ENCODE measurements at regions not wholly inside any gene's neighbourhood (a gene's known extent, or its start where the extent isn't known, plus 50 kb on each side); places are given as distances from the start of the nearest gene placed in this dataset.

DNA sequence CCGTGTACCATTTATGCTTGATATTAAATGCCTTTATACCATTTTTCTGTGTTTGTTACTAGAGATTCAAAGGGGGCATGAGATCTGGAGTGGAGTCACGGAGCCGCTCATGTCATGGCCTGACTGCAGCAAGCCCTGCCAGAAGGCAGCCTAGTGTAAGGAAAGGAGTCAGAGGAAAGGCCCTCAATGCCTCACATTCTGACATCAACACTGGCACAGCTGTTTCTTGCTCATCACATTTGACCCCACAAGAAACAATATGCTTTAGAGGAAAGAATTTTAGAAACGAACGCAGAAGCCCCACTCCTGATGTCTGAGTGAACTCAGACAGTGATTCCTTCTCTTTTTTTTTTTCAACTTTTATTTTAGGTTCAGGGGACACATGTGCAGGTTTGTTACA is 322.4 kb upstream of the CPEB2 start:
- Histone ChIP-seq H3K4me3 (no peak overlapping the region), H3K27ac (no peak overlapping the region), H3K4me1 (ENCODE audit: control insufficient read depth in 1 of 2, low read depth in 2 of 2) (no peaks in the 10 kb centered on the region), H3K9me3 (no peaks in the 10 kb centered on the region), H3K27me3 (replicated peaks; ENCODE audit: insufficient read depth) (no peaks in the 10 kb centered on the region), H3K36me3 (no peaks in the 10 kb centered on the region)
- ATAC-seq (ENCODE audit: insufficient number of reproducible peaks, low FRiP score, low read depth) (no peak), DNase-seq (ENCODE audit: low spot score) (no peak)
- no peak for TF ChIP-seq CTCF (IDR thresholded peaks at IDR 0.05)

- DNase-seq (ENCODE audit: low spot score): no peak
- H3K4me3 ChIP-seq: no peak overlapping the region
- H3K9me3 ChIP-seq: no peaks in the 10 kb centered on the region
- ATAC-seq (ENCODE audit: insufficient number of reproducible peaks, low FRiP score, low read depth): no peak
- no peak for TF ChIP-seq CTCF (IDR thresholded peaks at IDR 0.05)
- H3K4me1 ChIP-seq (ENCODE audit: control insufficient read depth in 1 of 2, low read depth in 2 of 2): no peaks in the 10 kb centered on the region
- no peaks in the 10 kb centered on the region for H3K36me3 ChIP-seq
- H3K27me3 ChIP-seq (replicated peaks; ENCODE audit: insufficient read depth): no peaks in the 10 kb centered on the region
- H3K27ac ChIP-seq: no peak overlapping the region
Observed at GRCh38 chr4:14681330-14681729, 321.0 kb upstream of the CPEB2 start.

- no peak for ATAC-seq (ENCODE audit: insufficient number of reproducible peaks, low FRiP score, low read depth)
Observed at GRCh38 chr4:14693728-14694127, 308.6 kb upstream of the CPEB2 start.

DNA sequence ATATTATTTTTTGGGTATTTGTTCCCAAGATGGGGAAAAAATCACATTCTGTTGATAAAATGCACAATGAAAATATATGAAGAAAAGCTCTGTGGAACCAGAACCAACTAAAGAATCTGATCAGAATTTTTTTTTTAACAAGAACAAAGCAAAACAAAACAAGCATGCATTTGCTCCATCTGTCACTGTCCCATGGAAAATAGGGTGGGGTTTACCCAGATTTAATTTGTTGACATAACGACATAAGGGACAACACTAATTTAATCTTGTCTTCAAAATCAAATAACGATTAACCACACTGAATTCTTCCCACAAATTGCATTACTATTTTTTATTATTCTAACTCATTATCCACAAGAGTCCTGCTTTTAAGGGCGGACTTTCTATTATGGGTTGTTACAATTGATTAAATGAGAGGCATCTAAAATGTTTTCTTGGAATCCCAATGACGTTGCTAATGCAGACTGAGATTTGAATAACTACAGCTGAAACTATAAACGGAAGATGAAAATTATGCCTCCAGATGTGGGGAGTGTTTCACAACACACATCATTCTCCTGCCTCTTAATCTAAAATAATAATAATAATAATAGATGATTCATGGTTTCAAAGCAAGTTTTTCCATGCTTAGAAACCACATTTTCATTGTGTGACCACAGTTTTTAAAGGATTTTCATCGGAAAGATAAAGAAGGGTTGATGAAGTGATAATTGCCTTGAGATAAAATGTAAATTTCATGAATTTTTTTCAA is 307.0 kb upstream of the CPEB2 start:
- TF ChIP-seq CTCF (IDR thresholded peaks at IDR 0.05): no peak
- no peaks in the 10 kb centered on the region for H3K4me1 ChIP-seq (ENCODE audit: control insufficient read depth in 1 of 2, low read depth in 2 of 2)
- no peak overlapping the region for H3K4me3 ChIP-seq
- ATAC-seq (ENCODE audit: insufficient number of reproducible peaks, low FRiP score, low read depth): no peak
- DNase-seq (ENCODE audit: low spot score): no peak
- H3K27ac ChIP-seq: no peak overlapping the region
- H3K9me3 ChIP-seq: no peaks in the 10 kb centered on the region
- H3K36me3 ChIP-seq: no peaks in the 10 kb centered on the region
- no peaks in the 10 kb centered on the region for H3K27me3 ChIP-seq (replicated peaks; ENCODE audit: insufficient read depth)

More at GRCh38 chr4:14693728-14694127, 308.6 kb upstream of the CPEB2 start:
- Histone ChIP-seq H3K4me1 (ENCODE audit: control insufficient read depth in 1 of 2, low read depth in 2 of 2) (no peaks in the 10 kb centered on the region), H3K27me3 (replicated peaks; ENCODE audit: insufficient read depth) (no peaks in the 10 kb centered on the region), H3K27ac (no peak overlapping the region), H3K4me3 (no peak overlapping the region), H3K9me3 (no peaks in the 10 kb centered on the region), H3K36me3 (no peaks in the 10 kb centered on the region)
- no peak for DNase-seq (ENCODE audit: low spot score)
- no peak for TF ChIP-seq CTCF (IDR thresholded peaks at IDR 0.05)

DNA sequence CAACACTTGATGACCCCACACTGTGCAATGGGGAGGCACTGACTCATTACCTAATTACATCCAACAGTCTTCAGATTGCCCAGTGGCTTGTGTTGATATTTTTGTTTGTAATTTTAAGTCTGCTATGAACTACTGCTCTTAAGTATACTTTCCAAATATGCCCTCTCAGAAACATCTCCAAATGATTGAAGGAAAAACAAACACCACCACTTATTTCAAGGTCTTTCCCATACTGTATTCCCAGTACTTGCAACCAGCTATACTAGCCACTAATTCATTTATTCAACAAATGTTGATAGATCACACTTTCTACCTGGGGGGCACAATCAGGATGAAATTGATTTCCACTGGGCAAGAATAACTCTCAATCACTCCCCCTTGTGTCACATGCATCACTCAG is 302.2 kb upstream of the CPEB2 start:
- ATAC-seq (ENCODE audit: insufficient number of reproducible peaks, low FRiP score, low read depth): no peak

More for the DNA sequence above, 302.2 kb upstream of the CPEB2 start:
- TF ChIP-seq CTCF (IDR thresholded peaks at IDR 0.05): no peak
- Histone ChIP-seq H3K4me3 (no peak overlapping the region), H3K4me1 (ENCODE audit: control insufficient read depth in 1 of 2, low read depth in 2 of 2) (peaks cover 8 to 20% of the 10 kb centered on the region in 2 donors), H3K36me3 (no peaks in the 10 kb centered on the region), H3K27me3 (replicated peaks; ENCODE audit: insufficient read depth) (no peaks in the 10 kb centered on the region), H3K27ac (no peak overlapping the region), H3K9me3 (no peaks in the 10 kb centered on the region)
- DNase-seq (ENCODE audit: low spot score): no peak

All from thoracic aorta (tissue), 2 donors.